B cell (primary cell): ENCODE measurements at regions not wholly inside any gene's neighbourhood (a gene's known extent, or its start where the extent isn't known, plus 50 kb on each side); places are given as distances from the start of the nearest gene placed in this dataset.

Source experiments
- ATAC-seq: fragments of 200-7000 bp; cut with Tn5 transposase; one replicate; pipeline ENCODE4 v1.10.0; 2021; ENCODE audit warnings: low read depth, mild to moderate bottlenecking, moderate number of reproducible peaks, moderate library complexity
- CTCF ChIA-PET: fragments of 350-600 bp; sonication (Branson Sonifier 250); formaldehyde crosslinking; loops from one replicate; lab custom pipeline; 2021; ENCODE audit warnings: antibody characterized with exemption, inconsistent platforms; lab: Charles Lee
- POLR2A ChIA-PET: fragments of 350-600 bp; sonication (Branson Sonifier 250); formaldehyde crosslinking; loops from one replicate; lab custom pipeline; 2021; ENCODE audit warnings: antibody characterized with exemption; lab: Charles Lee
- DNase-seq: peaks from one replicate; pipeline ENCODE4 v3.0.0; 2013
- H2AFZ ChIP-seq: 2 replicates; pipeline ENCODE4 v1.6.1; 2012; ENCODE audit warnings: mild to moderate bottlenecking, low read depth, low read length; ENCODE audit not compliant: insufficient read depth, poor library complexity, severe bottlenecking
- H3K27ac ChIP-seq, 2 donors: 1 replicate in 1 of 2; 2 replicates in 1 of 2; pipeline ENCODE4 v1.5.1; 2012 to 2013; ENCODE audit warnings: low read length in 2 of 2, mild to moderate bottlenecking in 2 of 2, moderate library complexity in 1 of 2
- H3K27me3 ChIP-seq, 4 experiments: fragments of 200-600 bp in 1 of 4; sonication (generic) in 1 of 4; replicated peaks in 1 of 4; 1 replicate in 2 of 4; 2 replicates in 2 of 4; pipeline versions ENCODE4 v1.6.1 to v1.7.0; 2013 to 2016; ENCODE audit warnings: low read length in 3 of 4, mild to moderate bottlenecking in 2 of 4, mixed read lengths in 1 of 4, moderate library complexity in 1 of 4; ENCODE audit not compliant: insufficient read depth in 4 of 4, control insufficient read depth in 3 of 4; ENCODE audit errors: control extremely low read depth in 1 of 4
- H3K36me3 ChIP-seq, 2 experiments: replicated peaks in 1 of 2; 1 replicate in 1 of 2; 2 replicates in 1 of 2; pipeline versions ENCODE4 v1.6.1 to v1.7.1; 2013; ENCODE audit warnings: low read length in 1 of 2; ENCODE audit not compliant: insufficient read depth in 2 of 2, control insufficient read depth in 1 of 2; ENCODE audit errors: control extremely low read depth in 1 of 2, extremely low read depth in 1 of 2
- H3K4me1 ChIP-seq, 2 donors: fragments of 200-600 bp in 1 of 2; sonication (generic) in 1 of 2; 1 replicate in 1 of 2; 2 replicates in 1 of 2; pipeline versions ENCODE4 v1.5.1 to v1.6.1; 2013 to 2017; ENCODE audit warnings: low read length in 2 of 2; ENCODE audit not compliant: control insufficient read depth in 2 of 2, insufficient read depth in 2 of 2
- H3K4me2 ChIP-seq: replicated peaks from 2 replicates; pipeline ENCODE3; 2012; ENCODE audit warnings: mild to moderate bottlenecking, low read depth, low read length; ENCODE audit not compliant: poor library complexity, severe bottlenecking
- H3K4me3 ChIP-seq, 5 experiments: fragments of 200-600 bp in 1 of 5; sonication (generic) in 1 of 5; 1 replicate in 3 of 5; 2 replicates in 2 of 5; pipeline versions ENCODE4 v1.5.1 to v1.7.0; 2011 to 2016; ENCODE audit warnings: low read length in 4 of 5, mild to moderate bottlenecking in 4 of 5, low read depth in 2 of 5, control low read depth in 1 of 5, moderate library complexity in 1 of 5; ENCODE audit not compliant: insufficient read depth in 1 of 5; ENCODE audit errors: control extremely low read depth in 1 of 5, extremely low read depth in 1 of 5
- H3K79me2 ChIP-seq: fragments of 200-600 bp; sonication (generic); one replicate; pipeline ENCODE4 v1.6.0; 2016; ENCODE audit warnings: low read length; ENCODE audit not compliant: control insufficient read depth, insufficient read depth
- H3K9ac ChIP-seq: fragments of 200-600 bp; sonication (generic); 2 replicates; pipeline ENCODE4 v1.6.1; 2017; ENCODE audit warnings: mild to moderate bottlenecking, low read length, moderate library complexity
- H3K9me3 ChIP-seq, 3 donors: one replicate each; pipeline versions ENCODE4 v1.6.1 to v1.7.1; 2013; ENCODE audit warnings: low read length in 2 of 3; ENCODE audit not compliant: control insufficient read depth in 2 of 3, insufficient read depth in 1 of 3; ENCODE audit errors: control extremely low read depth in 1 of 3
- H4K20me1 ChIP-seq: 2 replicates; pipeline ENCODE4 v1.6.0; 2012; ENCODE audit warnings: mild to moderate bottlenecking, low read length; ENCODE audit not compliant: insufficient read depth, control insufficient read depth, poor library complexity, severe bottlenecking
- H3K27ac Mint-ChIP-seq: one replicate; pipeline ENCODE4 v1.8.0; 2021; ENCODE audit warnings: mixed read lengths
- H3K27me3 Mint-ChIP-seq: one replicate; pipeline ENCODE4 v1.8.0; 2021; ENCODE audit warnings: mixed read lengths
- H3K4me1 Mint-ChIP-seq: one replicate; pipeline ENCODE4 v1.8.0; 2021; ENCODE audit warnings: mixed read lengths
- H3K4me3 Mint-ChIP-seq: one replicate; pipeline ENCODE4 v1.8.0; 2021; ENCODE audit warnings: mixed read lengths
- H3K9me3 Mint-ChIP-seq: one replicate; pipeline ENCODE4 v1.8.0; 2022; ENCODE audit warnings: mixed read lengths; ENCODE audit not compliant: insufficient read depth
- EZH2 ChIP-seq: IDR thresholded peaks from 2 replicates; pipeline ENCODE4 v1.6.1; 2012; ENCODE audit warnings: borderline replicate concordance, low read depth, mild to moderate bottlenecking, moderate library complexity, low read length; ENCODE audit not compliant: insufficient read depth, poor library complexity, severe bottlenecking
- WGBS: methylation state at CpG from one replicate; pipeline ENCODE4 v1.1.5; 2013; ENCODE audit warnings: missing lambda C conversion rate; ENCODE audit not compliant: insufficient coverage; 5-methylcytosine and 5-hydroxymethylcytosine counted together
- intact Hi-C: fragments of 100-400 bp; cut with micrococcal nuclease; formaldehyde crosslinking; loops from one replicate; pipeline ENCODE4 v1.10.0; 2022
- TF ChIP-seq, protein P1 (sequence below): fragments of 200-600 bp; IDR thresholded peaks from one replicate; pipeline ENCODE4 v1.8.0; 2022; ENCODE audit warnings: antibody characterized with exemption, mild to moderate bottlenecking

DNA sequence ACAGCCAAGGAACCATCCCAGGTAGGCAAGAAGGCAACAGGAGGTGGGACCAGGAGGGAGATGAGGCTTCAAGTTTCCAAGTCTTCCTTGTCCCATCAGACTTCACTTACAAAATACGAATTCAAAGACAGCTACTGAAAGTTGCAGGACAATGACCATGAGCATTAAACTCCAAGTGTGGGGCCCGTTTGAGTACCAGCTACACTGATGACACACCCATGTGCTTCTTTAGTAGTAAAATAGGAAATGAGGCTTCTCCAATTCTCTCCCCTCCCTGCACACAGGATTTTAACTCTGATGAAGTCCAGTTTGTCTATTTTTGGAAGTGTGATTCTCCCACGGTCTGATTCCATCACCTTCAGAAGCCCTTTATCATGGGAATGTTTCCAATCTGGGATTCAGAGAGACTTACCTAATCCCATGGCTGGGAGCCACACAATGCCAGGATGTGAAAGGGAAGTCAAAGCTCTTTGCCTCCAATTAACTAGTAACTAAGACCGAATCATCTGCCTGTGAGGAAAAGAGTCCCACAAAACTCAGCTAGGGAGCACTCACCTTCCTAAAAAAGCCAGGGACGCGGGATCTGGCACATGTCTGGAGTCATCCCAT lies 222.8 kb upstream of the MSX2 start:
- Histone ChIP-seq H2AFZ (no peak overlapping the region), H3K4me2 (no peak overlapping the region), H3K27me3 (no peaks in the 10 kb centered on the region), H3K9me3 (peaks cover 0 to 14% (median 6%) of the 10 kb centered on the region in 3 donors), H3K9ac (no peak overlapping the region), H4K20me1 (no peaks in the 10 kb centered on the region), H3K4me3 (no peak overlapping the region), H3K79me2 (no peaks in the 10 kb centered on the region), H3K27ac (no peak overlapping the region), H3K36me3 (no peaks in the 10 kb centered on the region), H3K4me1 (no peaks in the 10 kb centered on the region)
- DNase-seq: no peak
- Mint-ChIP-seq H3K27ac (no peak overlapping the region), H3K9me3 (peaks cover 18% of the 10 kb centered on the region), H3K4me1 (no peaks in the 10 kb centered on the region), H3K27me3 (no peaks in the 10 kb centered on the region), H3K4me3 (no peak overlapping the region)
- ChIA-PET CTCF (no interaction called here), POLR2A (no interaction called here)
- intact Hi-C loops: no loop called here
- no peak for TF ChIP-seq EZH2
- TF ChIP-seq, protein P1, sequence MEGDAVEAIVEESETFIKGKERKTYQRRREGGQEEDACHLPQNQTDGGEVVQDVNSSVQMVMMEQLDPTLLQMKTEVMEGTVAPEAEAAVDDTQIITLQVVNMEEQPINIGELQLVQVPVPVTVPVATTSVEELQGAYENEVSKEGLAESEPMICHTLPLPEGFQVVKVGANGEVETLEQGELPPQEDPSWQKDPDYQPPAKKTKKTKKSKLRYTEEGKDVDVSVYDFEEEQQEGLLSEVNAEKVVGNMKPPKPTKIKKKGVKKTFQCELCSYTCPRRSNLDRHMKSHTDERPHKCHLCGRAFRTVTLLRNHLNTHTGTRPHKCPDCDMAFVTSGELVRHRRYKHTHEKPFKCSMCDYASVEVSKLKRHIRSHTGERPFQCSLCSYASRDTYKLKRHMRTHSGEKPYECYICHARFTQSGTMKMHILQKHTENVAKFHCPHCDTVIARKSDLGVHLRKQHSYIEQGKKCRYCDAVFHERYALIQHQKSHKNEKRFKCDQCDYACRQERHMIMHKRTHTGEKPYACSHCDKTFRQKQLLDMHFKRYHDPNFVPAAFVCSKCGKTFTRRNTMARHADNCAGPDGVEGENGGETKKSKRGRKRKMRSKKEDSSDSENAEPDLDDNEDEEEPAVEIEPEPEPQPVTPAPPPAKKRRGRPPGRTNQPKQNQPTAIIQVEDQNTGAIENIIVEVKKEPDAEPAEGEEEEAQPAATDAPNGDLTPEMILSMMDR: no peak
- ATAC-seq: no peak
- no CpG with 5 or more reads among the region's 6 CpGs for WGBS

DNA sequence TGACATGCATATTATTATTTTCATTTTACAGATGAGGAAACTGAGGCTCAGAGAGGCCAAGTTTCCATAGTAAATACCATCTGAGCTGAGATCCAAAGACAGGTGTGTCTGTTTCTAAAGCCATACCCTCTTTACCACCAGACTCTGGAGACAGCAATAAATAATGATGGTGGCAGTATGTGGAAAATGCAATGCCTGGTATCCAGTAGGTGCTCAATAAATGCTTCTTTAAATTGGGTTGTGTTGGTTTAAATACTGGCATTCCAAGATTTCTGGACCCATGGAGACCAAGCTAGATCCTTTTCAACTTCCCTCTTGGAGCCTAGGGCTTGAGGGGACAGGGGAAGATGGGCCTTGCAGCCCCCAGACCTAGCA lies 221.3 kb upstream of the MSX2 start:
- Histone ChIP-seq H3K36me3 (no peaks in the 10 kb centered on the region), H4K20me1 (no peaks in the 10 kb centered on the region), H3K4me2 (no peak overlapping the region), H3K4me3 (no peak overlapping the region), H3K9me3 (peaks cover 0 to 14% (median 3%) of the 10 kb centered on the region in 3 donors), H3K4me1 (no peaks in the 10 kb centered on the region), H3K27ac (no peak overlapping the region), H3K9ac (no peak overlapping the region), H3K27me3 (no peaks in the 10 kb centered on the region), H3K79me2 (no peaks in the 10 kb centered on the region), H2AFZ (no peak overlapping the region)
- Mint-ChIP-seq H3K4me3 (no peak overlapping the region), H3K27me3 (peaks cover 3% of the 10 kb centered on the region), H3K27ac (no peak overlapping the region), H3K9me3 (peaks cover 15% of the 10 kb centered on the region), H3K4me1 (no peaks in the 10 kb centered on the region)
- TF ChIP-seq EZH2: no peak
- TF ChIP-seq, protein P1: no peak
- ChIA-PET CTCF (no interaction called here), POLR2A (no interaction called here)
- ATAC-seq (no peak), DNase-seq (no peak)
- intact Hi-C loops: no loop called here
